HG03378 (cell line): ENCODE measurements at regions not wholly inside any gene's neighbourhood (a gene's known extent, or its start where the extent isn't known, plus 50 kb on each side); places are given as distances from the start of the nearest gene placed in this dataset.
"Not testable (repeated sequence)": the region's sequence is repeated elsewhere in the genome, so short reads cannot be mapped to it uniquely, and the experiment has no call there.

Experiments used
- ATAC-seq: cut with Tn5 transposase; IDR thresholded peaks from one replicate; pipeline ENCODE4 v1.9.1; 2021; ENCODE audit warnings: mild to moderate bottlenecking, moderate library complexity; ENCODE audit not compliant: unreplicated experiment

- no peak for ATAC-seq
Observed at GRCh38 chr3:5673521-5673920, 486.0 kb downstream of the EDEM1 start.

GRCh38 chr3:5675319-5675718 is 487.8 kb downstream of the EDEM1 start:
- no peak for ATAC-seq

- no peak for ATAC-seq
Observed at GRCh38 chr3:5677555-5677954, 490.0 kb downstream of the EDEM1 start.

GRCh38 chr3:5678248-5678647 is 490.7 kb downstream of the EDEM1 start:
- no peak for ATAC-seq

GRCh38 chr3:5678844-5679243 is 491.3 kb downstream of the EDEM1 start:
- ATAC-seq = no peak

- no peak for ATAC-seq
Observed at GRCh38 chr3:5687230-5687629, 499.7 kb downstream of the EDEM1 start.

- no peak for ATAC-seq
Observed at GRCh38 chr3:5690490-5690889, 503.0 kb downstream of the EDEM1 start.

GRCh38 chr3:5690904-5691532 is 503.5 kb downstream of the EDEM1 start:
- no peak for ATAC-seq

- ATAC-seq = no peak
Observed at GRCh38 chr3:5692446-5692845, 504.9 kb downstream of the EDEM1 start.

GRCh38 chr3:5694266-5694665 is 506.8 kb downstream of the EDEM1 start:
- ATAC-seq = no peak

- ATAC-seq = no peak
Observed at GRCh38 chr3:5698851-5699250, 511.3 kb downstream of the EDEM1 start.

- ATAC-seq = no peak
Observed at GRCh38 chr3:5699313-5699712, 511.8 kb downstream of the EDEM1 start.

GRCh38 chr3:5699811-5700210 is 512.3 kb downstream of the EDEM1 start:
- no peak for ATAC-seq

GRCh38 chr3:5701005-5701404 is 513.5 kb downstream of the EDEM1 start:
- ATAC-seq = not testable (repeated sequence)

- no peak for ATAC-seq
Observed at GRCh38 chr3:5707794-5708193, 520.3 kb downstream of the EDEM1 start.

GRCh38 chr3:5709714-5710113 is 522.2 kb downstream of the EDEM1 start:
- ATAC-seq = no peak

GRCh38 chr3:5710718-5711117 is 523.2 kb downstream of the EDEM1 start:
- no peak for ATAC-seq

- no peak for ATAC-seq
Observed at GRCh38 chr3:5717254-5717653, 529.7 kb downstream of the EDEM1 start.

- ATAC-seq = not testable (repeated sequence)
Observed at GRCh38 chr3:5719668-5720067, 532.2 kb downstream of the EDEM1 start.

GRCh38 chr3:5725801-5726200 is 538.3 kb downstream of the EDEM1 start:
- no peak for ATAC-seq

- no peak for ATAC-seq
Observed at GRCh38 chr3:5726621-5727020, 539.1 kb downstream of the EDEM1 start.

- ATAC-seq = no peak
Observed at GRCh38 chr3:5727743-5728484, 540.4 kb downstream of the EDEM1 start.

GRCh38 chr3:5729852-5730251 is 542.3 kb downstream of the EDEM1 start:
- no peak for ATAC-seq
